ENCODE measurements at regions not wholly inside any gene's neighbourhood (a gene's known extent, or its start where the extent isn't known, plus 50 kb on each side); places are given as distances from the start of the nearest gene placed in this dataset.

DNA sequence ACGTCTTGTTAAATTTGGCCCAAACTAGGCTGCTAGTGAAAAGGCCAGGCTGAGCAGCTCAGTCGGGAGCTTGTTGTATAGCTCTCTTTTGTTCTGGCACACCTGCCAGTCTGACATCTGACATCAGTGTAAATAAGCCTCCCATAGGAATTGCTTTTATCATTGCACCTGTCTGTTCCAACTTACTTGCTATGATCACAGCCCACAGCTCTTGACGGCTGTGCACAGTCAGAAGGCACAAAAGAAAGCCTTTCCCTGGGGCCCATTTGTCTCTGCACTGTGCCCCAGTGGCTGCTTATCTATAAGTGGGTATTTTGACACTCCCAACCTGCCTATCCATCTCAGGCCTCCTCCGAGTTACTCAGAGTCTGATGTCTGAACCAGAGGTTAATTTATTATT is 324.5 kb downstream of the NUAK1 start:
- no peak overlapping the region for H3K4me3 ChIP-seq (ENCODE audit: low read length)
- H3K4me3 Mint-ChIP-seq = no peak overlapping the region
- TF ChIP-seq, protein P1, sequence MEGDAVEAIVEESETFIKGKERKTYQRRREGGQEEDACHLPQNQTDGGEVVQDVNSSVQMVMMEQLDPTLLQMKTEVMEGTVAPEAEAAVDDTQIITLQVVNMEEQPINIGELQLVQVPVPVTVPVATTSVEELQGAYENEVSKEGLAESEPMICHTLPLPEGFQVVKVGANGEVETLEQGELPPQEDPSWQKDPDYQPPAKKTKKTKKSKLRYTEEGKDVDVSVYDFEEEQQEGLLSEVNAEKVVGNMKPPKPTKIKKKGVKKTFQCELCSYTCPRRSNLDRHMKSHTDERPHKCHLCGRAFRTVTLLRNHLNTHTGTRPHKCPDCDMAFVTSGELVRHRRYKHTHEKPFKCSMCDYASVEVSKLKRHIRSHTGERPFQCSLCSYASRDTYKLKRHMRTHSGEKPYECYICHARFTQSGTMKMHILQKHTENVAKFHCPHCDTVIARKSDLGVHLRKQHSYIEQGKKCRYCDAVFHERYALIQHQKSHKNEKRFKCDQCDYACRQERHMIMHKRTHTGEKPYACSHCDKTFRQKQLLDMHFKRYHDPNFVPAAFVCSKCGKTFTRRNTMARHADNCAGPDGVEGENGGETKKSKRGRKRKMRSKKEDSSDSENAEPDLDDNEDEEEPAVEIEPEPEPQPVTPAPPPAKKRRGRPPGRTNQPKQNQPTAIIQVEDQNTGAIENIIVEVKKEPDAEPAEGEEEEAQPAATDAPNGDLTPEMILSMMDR (IDR thresholded peaks at IDR 0.05) = no peak
- H3K9me3 ChIP-seq (ENCODE audit: control insufficient read depth, insufficient read depth, low read length) = no peaks in the 10 kb centered on the region
- H3K27ac Mint-ChIP-seq = no peak overlapping the region
- ATAC-seq (no peak), DNase-seq (no peak)
- H3K27ac ChIP-seq (ENCODE audit: low read length) = no peak overlapping the region
- H3K4me1 ChIP-seq (ENCODE audit: control insufficient read depth, insufficient read depth, low read length) = no peaks in the 10 kb centered on the region
- intact Hi-C loops (cut with micrococcal nuclease) = no loop called here
- no peaks in the 10 kb centered on the region for H3K27me3 ChIP-seq (ENCODE audit: control insufficient read depth, insufficient read depth, low read length)
- H3K36me3 Mint-ChIP-seq = no peaks in the 10 kb centered on the region
- 78% methylated on average over 3 of the region's 4 CpGs for WGBS (ENCODE audit: insufficient coverage)
- H3K4me1 Mint-ChIP-seq = no peaks in the 10 kb centered on the region
- H3K27me3 Mint-ChIP-seq (ENCODE audit: low read depth in 2 of 2) = no peaks in the 10 kb centered on the region
- H3K36me3 ChIP-seq (ENCODE audit: control insufficient read depth, insufficient read depth, low read length) = no peaks in the 10 kb centered on the region
- H3K9me3 Mint-ChIP-seq = peaks cover 0 to 2% of the 10 kb centered on the region in 2 donors

DNA sequence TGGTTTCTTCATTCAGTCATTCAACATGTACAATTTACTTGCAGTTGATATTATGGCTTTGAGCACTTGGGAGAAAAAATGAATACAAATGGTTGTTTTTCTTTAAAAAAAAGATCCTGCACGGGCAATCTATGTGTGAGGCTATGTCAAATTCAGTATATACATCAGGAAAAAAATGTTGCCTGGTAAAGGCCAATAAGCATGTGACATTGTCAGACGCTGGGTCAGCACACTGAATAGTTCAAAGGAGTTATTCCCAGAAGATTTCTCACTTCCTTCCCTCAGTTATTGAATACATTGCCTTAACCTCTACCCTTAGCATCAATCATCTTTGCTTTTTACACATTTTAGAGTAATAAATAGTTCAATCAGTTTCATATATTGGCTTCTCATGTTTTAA is 319.2 kb downstream of the NUAK1 start:
- no peaks in the 10 kb centered on the region for H3K36me3 ChIP-seq (ENCODE audit: control insufficient read depth, insufficient read depth, low read length)
- TF ChIP-seq, protein P1 (IDR thresholded peaks at IDR 0.05) = no peak
- Mint-ChIP-seq H3K27me3 (ENCODE audit: low read depth in 2 of 2) (peaks cover 0 to 9% of the 10 kb centered on the region in 2 donors), H3K36me3 (no peaks in the 10 kb centered on the region), H3K4me3 (no peak overlapping the region), H3K4me1 (no peaks in the 10 kb centered on the region), H3K9me3 (peaks cover 0 to 2% of the 10 kb centered on the region in 2 donors), H3K27ac (no peak overlapping the region)
- H3K4me3 ChIP-seq (ENCODE audit: low read length) = no peak overlapping the region
- DNase-seq (no peak), ATAC-seq (no peak)
- WGBS (ENCODE audit: insufficient coverage) = 68% methylated on average over 2 of the region's 2 CpGs
- intact Hi-C loops (cut with micrococcal nuclease) = no loop called here
- no peak overlapping the region for H3K27ac ChIP-seq (ENCODE audit: low read length)
- H3K4me1 ChIP-seq (ENCODE audit: control insufficient read depth, insufficient read depth, low read length) = no peaks in the 10 kb centered on the region
- H3K9me3 ChIP-seq (ENCODE audit: control insufficient read depth, insufficient read depth, low read length) = no peaks in the 10 kb centered on the region
- H3K27me3 ChIP-seq (ENCODE audit: control insufficient read depth, insufficient read depth, low read length) = no peaks in the 10 kb centered on the region

DNA sequence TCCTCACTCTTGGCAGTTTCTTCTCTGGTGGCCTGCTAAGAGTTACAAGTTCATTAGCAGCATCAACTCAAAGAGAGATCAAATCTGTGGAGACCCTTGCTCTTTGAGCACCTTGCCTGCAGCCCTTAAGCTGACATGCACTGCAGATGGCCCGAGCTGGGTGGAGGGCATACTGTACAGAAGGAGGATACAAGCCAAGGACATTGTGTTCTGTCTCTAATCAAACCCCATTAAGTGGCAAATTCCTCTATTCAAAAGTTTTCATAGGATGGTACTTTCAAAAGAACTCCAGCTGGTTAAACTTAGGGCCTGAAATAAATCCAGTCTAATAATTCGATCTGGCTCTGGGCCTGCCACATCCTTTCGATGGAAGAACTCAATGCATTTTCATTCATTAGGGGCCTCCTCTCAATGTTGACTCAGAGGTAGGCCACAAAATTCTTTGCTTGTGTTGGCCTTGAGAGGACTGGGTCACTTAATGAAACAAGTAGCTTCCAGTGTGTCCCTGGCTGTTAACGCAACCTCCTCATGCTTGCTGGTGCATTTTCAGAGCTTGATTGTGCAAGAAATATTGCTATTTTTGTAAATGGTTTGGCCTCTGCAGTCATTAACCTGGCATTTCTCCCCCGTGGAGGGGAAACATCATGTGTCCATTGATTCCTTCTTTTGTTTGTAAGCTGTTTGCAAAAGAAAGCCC is 318.2 kb downstream of the NUAK1 start:
- Mint-ChIP-seq H3K4me3 (no peak overlapping the region), H3K27ac (no peak overlapping the region), H3K4me1 (no peaks in the 10 kb centered on the region), H3K36me3 (no peaks in the 10 kb centered on the region), H3K9me3 (peaks cover 0 to 2% of the 10 kb centered on the region in 2 donors), H3K27me3 (ENCODE audit: low read depth in 2 of 2) (peaks cover 0 to 9% of the 10 kb centered on the region in 2 donors)
- no peak for DNase-seq
- Histone ChIP-seq H3K9me3 (ENCODE audit: control insufficient read depth, insufficient read depth, low read length) (no peaks in the 10 kb centered on the region), H3K4me1 (ENCODE audit: control insufficient read depth, insufficient read depth, low read length) (no peaks in the 10 kb centered on the region), H3K36me3 (ENCODE audit: control insufficient read depth, insufficient read depth, low read length) (no peaks in the 10 kb centered on the region), H3K27ac (ENCODE audit: low read length) (no peak overlapping the region), H3K4me3 (ENCODE audit: low read length) (no peak overlapping the region), H3K27me3 (ENCODE audit: control insufficient read depth, insufficient read depth, low read length) (no peaks in the 10 kb centered on the region)
- 81% methylated on average over 5 of the region's 5 CpGs for WGBS (ENCODE audit: insufficient coverage)
- intact Hi-C loops (cut with micrococcal nuclease) = no loop called here
- no peak for ATAC-seq
- TF ChIP-seq, protein P1 (IDR thresholded peaks at IDR 0.05) = no peak

Data from natural killer cell (primary cell).